Activated CD4-positive, alpha-beta memory T cell treated with anti-CD3 and anti-CD28 coated beads, Interleukin-2, amount 10 ng/mL, durations not matched to agents 7 days and 5 days (primary cell): ENCODE measurements at regions not wholly inside any gene's neighbourhood (a gene's known extent, or its start where the extent isn't known, plus 50 kb on each side); places are given as distances from the start of the nearest gene placed in this dataset.
A peak's percentile ranks its signal among the peaks of the same experiment; 100 is the strongest.
"Not testable (repeated sequence)": the region's sequence is repeated elsewhere in the genome, so short reads cannot be mapped to it uniquely, and the experiment has no call there.

ENCODE experiments used
- CTCF ChIA-PET: fragments of 350-600 bp; sonication (Branson Sonifier 250); formaldehyde crosslinking; loops from one replicate; lab custom pipeline; 2021; ENCODE audit warnings: antibody characterized with exemption, inconsistent platforms; lab: Charles Lee
- POLR2A ChIA-PET: fragments of 350-600 bp; sonication (Branson Sonifier 250); formaldehyde crosslinking; loops from one replicate; lab custom pipeline; 2021; ENCODE audit warnings: antibody characterized with exemption; lab: Charles Lee
- DNase-seq: peaks from one replicate; pipeline ENCODE4 v3.0.0-alpha.2; 2020
- H3K27ac Mint-ChIP-seq: one replicate; pipeline ENCODE4 v1.8.0; 2021; ENCODE audit warnings: mild to moderate bottlenecking, mixed read lengths
- H3K27me3 Mint-ChIP-seq: one replicate; pipeline ENCODE4 v1.8.0; 2021; ENCODE audit warnings: mixed read lengths
- H3K36me3 Mint-ChIP-seq: one replicate; pipeline ENCODE4 v1.8.0; 2021; ENCODE audit warnings: low read depth, mixed read lengths
- H3K4me1 Mint-ChIP-seq: one replicate; pipeline ENCODE4 v1.8.0; 2021; ENCODE audit warnings: mixed read lengths
- H3K4me3 Mint-ChIP-seq: one replicate; pipeline ENCODE4 v1.8.0; 2021; ENCODE audit warnings: mild to moderate bottlenecking, mixed read lengths
- H3K9me3 Mint-ChIP-seq: one replicate; pipeline ENCODE4 v1.8.0; 2021; ENCODE audit warnings: mixed read lengths

GRCh38 chr2:87444951-87445350 is 302.9 kb upstream of the PLGLB2 start:
- POLR2A ChIA-PET, H3K27me3 Mint-ChIP-seq, H3K9me3 Mint-ChIP-seq, CTCF ChIA-PET, DNase-seq, H3K4me3 Mint-ChIP-seq: not testable (repeated sequence)
- Mint-ChIP-seq H3K36me3 (peaks cover 12% of the 10 kb centered on the region), H3K4me1 (peaks cover 46% of the 10 kb centered on the region), H3K27ac (peak overlapping the region; percentile 27)

GRCh38 chr2:87445613-87446312 is 302.1 kb upstream of the PLGLB2 start:
- peaks cover 45% of the 10 kb centered on the region for H3K4me1 Mint-ChIP-seq
- H3K27ac Mint-ChIP-seq: peak overlapping the region; percentile 56
- POLR2A ChIA-PET, DNase-seq, H3K4me3 Mint-ChIP-seq, CTCF ChIA-PET, H3K27me3 Mint-ChIP-seq, H3K9me3 Mint-ChIP-seq: not testable (repeated sequence)
- H3K36me3 Mint-ChIP-seq: peaks cover 12% of the 10 kb centered on the region

GRCh38 chr2:87446313-87446696 is 301.6 kb upstream of the PLGLB2 start:
- peaks cover 40% of the 10 kb centered on the region for H3K4me1 Mint-ChIP-seq
- POLR2A ChIA-PET, DNase-seq, CTCF ChIA-PET, H3K27me3 Mint-ChIP-seq, H3K9me3 Mint-ChIP-seq, H3K27ac Mint-ChIP-seq, H3K4me3 Mint-ChIP-seq: not testable (repeated sequence)
- peaks cover 12% of the 10 kb centered on the region for H3K36me3 Mint-ChIP-seq

GRCh38 chr2:87449462-87449980 is 298.4 kb upstream of the PLGLB2 start:
- H3K27me3 Mint-ChIP-seq, H3K4me3 Mint-ChIP-seq, POLR2A ChIA-PET, DNase-seq, CTCF ChIA-PET, H3K27ac Mint-ChIP-seq, H3K9me3 Mint-ChIP-seq: not testable (repeated sequence)
- peaks cover 21% of the 10 kb centered on the region for H3K36me3 Mint-ChIP-seq
- H3K4me1 Mint-ChIP-seq: peaks cover 32% of the 10 kb centered on the region

- DNase-seq, H3K27ac Mint-ChIP-seq, CTCF ChIA-PET, H3K9me3 Mint-ChIP-seq, POLR2A ChIA-PET, H3K4me3 Mint-ChIP-seq, H3K27me3 Mint-ChIP-seq: not testable (repeated sequence)
- peaks cover 13% of the 10 kb centered on the region for H3K36me3 Mint-ChIP-seq
- H3K4me1 Mint-ChIP-seq: peaks cover 17% of the 10 kb centered on the region
Observed at GRCh38 chr2:87452193-87452592, 295.7 kb upstream of the PLGLB2 start.

GRCh38 chr2:87452861-87453260 is 295.0 kb upstream of the PLGLB2 start:
- DNase-seq, POLR2A ChIA-PET, H3K4me3 Mint-ChIP-seq, CTCF ChIA-PET, H3K27me3 Mint-ChIP-seq, H3K9me3 Mint-ChIP-seq, H3K27ac Mint-ChIP-seq: not testable (repeated sequence)
- Mint-ChIP-seq H3K4me1 (peaks cover 15% of the 10 kb centered on the region), H3K36me3 (peaks cover 13% of the 10 kb centered on the region)

- Mint-ChIP-seq H3K36me3 (peaks cover 20% of the 10 kb centered on the region), H3K4me1 (peaks cover 21% of the 10 kb centered on the region), H3K27ac (peak overlapping the region; percentile 58), H3K4me3 (peak overlapping the region; percentile 24)
- CTCF ChIA-PET, H3K9me3 Mint-ChIP-seq, POLR2A ChIA-PET, DNase-seq, H3K27me3 Mint-ChIP-seq: not testable (repeated sequence)
Observed at GRCh38 chr2:87453965-87454364, 293.9 kb upstream of the PLGLB2 start.

GRCh38 chr2:87454421-87454820 is 293.5 kb upstream of the PLGLB2 start:
- POLR2A ChIA-PET, DNase-seq, H3K9me3 Mint-ChIP-seq, CTCF ChIA-PET, H3K27me3 Mint-ChIP-seq: not testable (repeated sequence)
- H3K4me3 Mint-ChIP-seq: peak overlapping the region; percentile 24
- peaks cover 23% of the 10 kb centered on the region for H3K36me3 Mint-ChIP-seq
- peak overlapping the region; percentile 26 for H3K27ac Mint-ChIP-seq
- H3K4me1 Mint-ChIP-seq: peaks cover 24% of the 10 kb centered on the region

GRCh38 chr2:87455209-87455853 is 292.6 kb upstream of the PLGLB2 start:
- H3K9me3 Mint-ChIP-seq, POLR2A ChIA-PET, H3K27me3 Mint-ChIP-seq, CTCF ChIA-PET, DNase-seq: not testable (repeated sequence)
- H3K27ac Mint-ChIP-seq: peak overlapping the region; percentile 77
- H3K36me3 Mint-ChIP-seq: peaks cover 24% of the 10 kb centered on the region
- peaks cover 25% of the 10 kb centered on the region for H3K4me1 Mint-ChIP-seq
- H3K4me3 Mint-ChIP-seq: peak overlapping the region; percentile 73

GRCh38 chr2:87455854-87456249 is 292.0 kb upstream of the PLGLB2 start:
- H3K4me3 Mint-ChIP-seq: peak overlapping the region; percentile 73
- POLR2A ChIA-PET, H3K27me3 Mint-ChIP-seq, CTCF ChIA-PET, H3K9me3 Mint-ChIP-seq: not testable (repeated sequence)
- peak overlapping the region; percentile 77 for H3K27ac Mint-ChIP-seq
- DNase-seq: peak; percentile 62
- H3K36me3 Mint-ChIP-seq: peaks cover 24% of the 10 kb centered on the region
- H3K4me1 Mint-ChIP-seq: peaks cover 25% of the 10 kb centered on the region

GRCh38 chr2:87456477-87457128 is 291.3 kb upstream of the PLGLB2 start:
- POLR2A ChIA-PET, H3K9me3 Mint-ChIP-seq, CTCF ChIA-PET, H3K27me3 Mint-ChIP-seq: not testable (repeated sequence)
- H3K4me3 Mint-ChIP-seq: peak overlapping the region; percentile 78
- H3K4me1 Mint-ChIP-seq: peaks cover 27% of the 10 kb centered on the region
- peak; percentile 30 for DNase-seq
- H3K27ac Mint-ChIP-seq: peak overlapping the region; percentile 90
- peaks cover 26% of the 10 kb centered on the region for H3K36me3 Mint-ChIP-seq

- CTCF ChIA-PET, H3K4me3 Mint-ChIP-seq, H3K27me3 Mint-ChIP-seq, POLR2A ChIA-PET, H3K27ac Mint-ChIP-seq, H3K9me3 Mint-ChIP-seq: not testable (repeated sequence)
- Mint-ChIP-seq H3K4me1 (peaks cover 28% of the 10 kb centered on the region), H3K36me3 (peaks cover 28% of the 10 kb centered on the region)
- peak; percentile 52 for DNase-seq
Observed at GRCh38 chr2:87457129-87457499, 290.8 kb upstream of the PLGLB2 start.

GRCh38 chr2:87458938-87459337 is 288.9 kb upstream of the PLGLB2 start:
- H3K27me3 Mint-ChIP-seq, DNase-seq, H3K9me3 Mint-ChIP-seq, CTCF ChIA-PET, POLR2A ChIA-PET: not testable (repeated sequence)
- Mint-ChIP-seq H3K4me3 (peak overlapping the region; percentile 89), H3K4me1 (peaks cover 22% of the 10 kb centered on the region), H3K27ac (peak overlapping the region; percentile 95), H3K36me3 (peaks cover 20% of the 10 kb centered on the region)
